ENCODE measurements at regions not wholly inside any gene's neighbourhood (a gene's known extent, or its start where the extent isn't known, plus 50 kb on each side); places are given as distances from the start of the nearest gene placed in this dataset.

GRCh38 chr2:2664989-2665833 lies 334.1 kb upstream of the MYT1L start:
- CTCF ChIA-PET, result no interaction called here
- Histone ChIP-seq H3F3A (replicated peaks; ENCODE audit: insufficient read depth) (no peaks in the 10 kb centered on the region), H3K36me3 (replicated peaks in 1 of 2; ENCODE audit: control insufficient read depth in 1 of 2, insufficient read depth in 2 of 2, low read length in 1 of 2) (no peaks in the 10 kb centered on the region), H3K4me3 (ENCODE audit: low read depth in 2 of 2, low read length in 1 of 2) (no peak overlapping the region), H3K27ac (ENCODE audit: low read depth in 2 of 2, low read length in 1 of 2) (no peak overlapping the region), H3K79me2 (ENCODE audit: insufficient read depth) (no peaks in the 10 kb centered on the region), H3K9me2 (no peaks in the 10 kb centered on the region), H3K27me3 (ENCODE audit: insufficient read depth) (no peaks in the 10 kb centered on the region), H3K9me3 (no peaks in the 10 kb centered on the region), H2AFZ (ENCODE audit: low read depth) (no peak overlapping the region), H3K4me2 (no peak overlapping the region), H4K20me1 (ENCODE audit: insufficient read depth) (no peaks in the 10 kb centered on the region), H3K9ac (no peak overlapping the region), H3K4me1 (ENCODE audit: control insufficient read depth in 1 of 2, insufficient read depth in 2 of 2, low read depth in 1 of 2, low read length in 1 of 2) (peaks cover 0 to 8% of the 10 kb centered on the region in 2 experiments; a peak in 1 of 4 replicates)
- DNase-seq, result no peak
- TF ChIP-seq POLR2AphosphoS5 (IDR thresholded peaks at IDR 0.05; ENCODE audit: low read depth, low read length) (no peak), MXI1 (IDR thresholded peaks at IDR 0.05; ENCODE audit: low read depth, low read length) (no peak), CHD2 (IDR thresholded peaks at IDR 0.05; ENCODE audit: low read length, partially characterized antibody) (no peak)
- 40% methylated on average over 17 of the region's 28 CpGs for WGBS (ENCODE audit: low lambda C conversion rate)
- POLR2A ChIA-PET, result no interaction called here

GRCh38 chr2:2663401-2664036 lies 332.4 kb upstream of the MYT1L start:
- DNase-seq, result no peak
- no peaks in the 10 kb centered on the region for H3K27me3 ChIP-seq (ENCODE audit: insufficient read depth)
- no peak overlapping the region for H3K4me2 ChIP-seq
- H3K4me1 ChIP-seq (ENCODE audit: control insufficient read depth in 1 of 2, insufficient read depth in 2 of 2, low read depth in 1 of 2, low read length in 1 of 2), result peaks cover 0 to 8% of the 10 kb centered on the region in 2 experiments; a peak in 1 of 4 replicates
- no peaks in the 10 kb centered on the region for H3K9me3 ChIP-seq
- no peak overlapping the region for H2AFZ ChIP-seq (ENCODE audit: low read depth)
- WGBS (ENCODE audit: low lambda C conversion rate), result 49% methylated on average over 23 of the region's 23 CpGs
- no peak overlapping the region for H3K9ac ChIP-seq
- TF ChIP-seq RCOR1 (IDR thresholded peaks at IDR 0.05; ENCODE audit: low read length) (no peak), TEAD4 (IDR thresholded peaks at IDR 0.05; ENCODE audit: borderline replicate concordance, insufficient read depth) (no peak), RFX5 (IDR thresholded peaks at IDR 0.05; ENCODE audit: low read length) (no peak), SIN3A (IDR thresholded peaks at IDR 0.05; ENCODE audit: borderline replicate concordance, low read depth, low read length) (no peak), NRF1 (IDR thresholded peaks at IDR 0.05; ENCODE audit: low read depth, low read length) (no peak)
- no peaks in the 10 kb centered on the region for H3F3A ChIP-seq (replicated peaks; ENCODE audit: insufficient read depth)
- ChIA-PET POLR2A (no interaction called here), CTCF (no interaction called here)
- H4K20me1 ChIP-seq (ENCODE audit: insufficient read depth), result no peaks in the 10 kb centered on the region
- H3K27ac ChIP-seq (ENCODE audit: low read depth in 2 of 2, low read length in 1 of 2), result no peak overlapping the region
- no peaks in the 10 kb centered on the region for H3K79me2 ChIP-seq (ENCODE audit: insufficient read depth)
- H3K36me3 ChIP-seq (replicated peaks in 1 of 2; ENCODE audit: control insufficient read depth in 1 of 2, insufficient read depth in 2 of 2, low read length in 1 of 2), result no peaks in the 10 kb centered on the region
- H3K9me2 ChIP-seq, result no peaks in the 10 kb centered on the region
- no peak overlapping the region for H3K4me3 ChIP-seq (ENCODE audit: low read depth in 2 of 2, low read length in 1 of 2)

DNA sequence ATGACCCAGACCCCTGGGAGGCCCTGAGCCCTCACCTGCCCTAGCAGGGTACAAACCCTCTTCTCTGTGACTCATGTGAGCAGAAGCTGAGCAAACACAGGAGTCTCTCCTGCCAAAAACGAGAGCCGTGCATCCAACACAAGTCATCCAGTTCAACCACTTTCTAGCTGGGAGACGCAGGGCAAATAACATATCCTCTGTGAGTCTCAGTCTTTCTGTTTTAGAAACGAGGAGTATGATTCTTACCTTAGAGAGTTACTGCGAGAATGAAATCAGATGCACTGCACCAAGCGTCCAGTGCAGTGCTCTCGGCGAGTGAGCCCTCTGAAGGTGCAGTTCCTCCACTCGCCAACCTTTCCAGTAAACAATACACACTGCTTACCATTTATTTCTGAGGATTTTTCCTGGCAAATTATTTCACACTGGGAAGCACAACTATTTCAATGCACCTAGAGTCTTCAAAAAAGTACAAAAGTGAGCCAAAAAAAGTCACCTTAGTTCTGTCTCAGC lies 331.8 kb upstream of the MYT1L start:
- ChIA-PET POLR2A (no interaction called here), CTCF (interaction anchor here (0.8 kb wide), 1 partner anchor 39 kb away, joined by 3 read pairs; no protein-coding TSS in a partner anchor)
- no peak for DNase-seq
- no peaks in the 10 kb centered on the region for H4K20me1 ChIP-seq (ENCODE audit: insufficient read depth)
- H3K9me3 ChIP-seq, result no peaks in the 10 kb centered on the region
- no peaks in the 10 kb centered on the region for H3K79me2 ChIP-seq (ENCODE audit: insufficient read depth)
- no peak overlapping the region for H2AFZ ChIP-seq (ENCODE audit: low read depth)
- H3K9me2 ChIP-seq, result no peaks in the 10 kb centered on the region
- H3K27me3 ChIP-seq (ENCODE audit: insufficient read depth), result no peaks in the 10 kb centered on the region
- no peak overlapping the region for H3K4me2 ChIP-seq
- no peak overlapping the region for H3K4me3 ChIP-seq (ENCODE audit: low read depth in 2 of 2, low read length in 1 of 2)
- H3F3A ChIP-seq (replicated peaks; ENCODE audit: insufficient read depth), result no peaks in the 10 kb centered on the region
- 50% methylated on average over 9 of the region's 9 CpGs for WGBS (ENCODE audit: low lambda C conversion rate)
- H3K9ac ChIP-seq, result no peak overlapping the region
- TF ChIP-seq RAD21 (IDR thresholded peaks at IDR 0.05; ENCODE audit: low read length), result no peak
- no peak for TF ChIP-seq GABPA (IDR thresholded peaks at IDR 0.05; ENCODE audit: low read depth)
- no peak overlapping the region for H3K27ac ChIP-seq (ENCODE audit: low read depth in 2 of 2, low read length in 1 of 2)
- H3K36me3 ChIP-seq (replicated peaks in 1 of 2; ENCODE audit: control insufficient read depth in 1 of 2, insufficient read depth in 2 of 2, low read length in 1 of 2), result no peaks in the 10 kb centered on the region
- peaks cover 0 to 7% of the 10 kb centered on the region in 2 experiments; a peak in 1 of 4 replicates for H3K4me1 ChIP-seq (ENCODE audit: control insufficient read depth in 1 of 2, insufficient read depth in 2 of 2, low read depth in 1 of 2, low read length in 1 of 2)
